Testis (tissue), 2 donors: ENCODE measurements at regions not wholly inside any gene's neighbourhood (a gene's known extent, or its start where the extent isn't known, plus 50 kb on each side); places are given as distances from the start of the nearest gene placed in this dataset.
"Not testable (repeated sequence)": the region's sequence is repeated elsewhere in the genome, so short reads cannot be mapped to it uniquely, and the experiment has no call there.

Source experiments
- POLR2A ChIP-seq: fragments of 450-650 bp; IDR thresholded peaks from one replicate; pipeline ENCODE4 v1.6.1; 2017; ENCODE audit warnings: antibody characterized with exemption, mild to moderate bottlenecking, moderate library complexity
- TF ChIP-seq, protein P1 (sequence below), 3 experiments: fragments of 450-650 bp in 2 of 3; fragments of 200-600 bp in 1 of 3; sonication (generic) in 1 of 3; IDR thresholded peaks; one replicate each; pipeline ENCODE4 v1.5.1; 2016 to 2019; ENCODE audit warnings: antibody characterized with exemption in 3 of 3, mild to moderate bottlenecking in 2 of 3, moderate library complexity in 1 of 3

DNA sequence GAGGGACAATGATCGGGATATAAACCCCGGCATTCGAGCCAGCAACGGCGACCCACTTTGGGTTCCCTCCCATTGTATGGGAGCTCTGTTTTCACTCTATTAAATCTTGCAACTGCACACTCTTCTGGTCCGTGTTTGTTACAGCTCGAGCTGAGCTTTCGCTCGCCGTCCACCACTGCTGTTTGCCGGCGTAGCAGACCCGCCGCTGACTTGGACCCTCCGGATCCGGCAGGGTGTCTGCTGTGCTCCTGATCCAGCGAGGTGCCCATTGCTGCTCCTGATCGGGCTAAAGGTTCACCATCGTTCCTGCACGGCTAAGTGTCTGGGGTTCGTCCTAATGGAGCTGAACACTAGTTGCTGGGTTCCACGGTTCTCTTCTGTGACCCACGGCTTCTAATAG is 220.2 kb downstream of the GLRX3 start:
- TF ChIP-seq POLR2A, result not testable (repeated sequence)
- TF ChIP-seq, protein P1, sequence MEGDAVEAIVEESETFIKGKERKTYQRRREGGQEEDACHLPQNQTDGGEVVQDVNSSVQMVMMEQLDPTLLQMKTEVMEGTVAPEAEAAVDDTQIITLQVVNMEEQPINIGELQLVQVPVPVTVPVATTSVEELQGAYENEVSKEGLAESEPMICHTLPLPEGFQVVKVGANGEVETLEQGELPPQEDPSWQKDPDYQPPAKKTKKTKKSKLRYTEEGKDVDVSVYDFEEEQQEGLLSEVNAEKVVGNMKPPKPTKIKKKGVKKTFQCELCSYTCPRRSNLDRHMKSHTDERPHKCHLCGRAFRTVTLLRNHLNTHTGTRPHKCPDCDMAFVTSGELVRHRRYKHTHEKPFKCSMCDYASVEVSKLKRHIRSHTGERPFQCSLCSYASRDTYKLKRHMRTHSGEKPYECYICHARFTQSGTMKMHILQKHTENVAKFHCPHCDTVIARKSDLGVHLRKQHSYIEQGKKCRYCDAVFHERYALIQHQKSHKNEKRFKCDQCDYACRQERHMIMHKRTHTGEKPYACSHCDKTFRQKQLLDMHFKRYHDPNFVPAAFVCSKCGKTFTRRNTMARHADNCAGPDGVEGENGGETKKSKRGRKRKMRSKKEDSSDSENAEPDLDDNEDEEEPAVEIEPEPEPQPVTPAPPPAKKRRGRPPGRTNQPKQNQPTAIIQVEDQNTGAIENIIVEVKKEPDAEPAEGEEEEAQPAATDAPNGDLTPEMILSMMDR (IDR thresholded peaks at IDR 0.05), result not testable (repeated sequence)
